MM.1S (cell line): ENCODE measurements at regions not wholly inside any gene's neighbourhood (a gene's known extent, or its start where the extent isn't known, plus 50 kb on each side); places are given as distances from the start of the nearest gene placed in this dataset.

Experiments
- CTCF ChIP-seq: fragments of 300-600 bp; sonication (generic); IDR thresholded peaks from 2 replicates; pipeline ENCODE4 v1.5.1; 2016; ENCODE audit warnings: antibody characterized with exemption, low read length, mixed read lengths
- EZH2 ChIP-seq: fragments of 300-600 bp; sonication (generic); optimal IDR thresholded peaks from 2 replicates; pipeline ENCODE3; 2017; ENCODE audit warnings: low read depth, mild to moderate bottlenecking, antibody characterized with exemption, low read length, mixed read lengths

GRCh38 chr12:105508096-105508495 lies 177.6 kb downstream of the C12orf75 start:
- no peak for TF ChIP-seq EZH2
- TF ChIP-seq CTCF = no peak
